Suprapubic skin (tissue), 4 donors: ENCODE measurements at regions not wholly inside any gene's neighbourhood (a gene's known extent, or its start where the extent isn't known, plus 50 kb on each side); places are given as distances from the start of the nearest gene placed in this dataset.

ENCODE experiments used
- DNase-seq, 2 donors: peaks; one replicate each; pipeline ENCODE4 v3.0.0-alpha.2; 2019; ENCODE audit warnings: low spot score in 2 of 2
- H3K27ac ChIP-seq: fragments of 200-600 bp; sonication (generic); one replicate; pipeline ENCODE4 v1.5.1; 2019
- H3K27me3 ChIP-seq: fragments of 200-600 bp; sonication (generic); one replicate; pipeline ENCODE4 v1.5.1; 2019
- H3K36me3 ChIP-seq: fragments of 200-600 bp; sonication (generic); one replicate; pipeline ENCODE4 v1.5.1; 2019
- H3K4me1 ChIP-seq: fragments of 200-600 bp; sonication (generic); one replicate; pipeline ENCODE4 v1.5.1; 2019
- H3K4me3 ChIP-seq: fragments of 200-600 bp; sonication (generic); one replicate; pipeline ENCODE4 v1.5.1; 2019; ENCODE audit warnings: mild to moderate bottlenecking
- H3K9me3 ChIP-seq: fragments of 200-600 bp; sonication (generic); one replicate; pipeline ENCODE4 v1.5.1; 2019
- CTCF ChIP-seq, 2 donors: fragments of 200-600 bp in 1 of 2; fragments of 450-650 bp in 1 of 2; sonication (generic) in 1 of 2; IDR thresholded peaks; one replicate each; pipeline ENCODE4 v1.5.1; 2016 to 2019; ENCODE audit warnings: antibody characterized with exemption in 2 of 2, mild to moderate bottlenecking in 1 of 2, moderate library complexity in 1 of 2
- EP300 ChIP-seq: sonication (generic); formaldehyde crosslinking; IDR thresholded peaks from one replicate; pipeline ENCODE4 v1.6.1; 2017; ENCODE audit warnings: antibody characterized with exemption
- POLR2A ChIP-seq, 2 donors: fragments of 450-650 bp; IDR thresholded peaks; one replicate each; pipeline ENCODE4 v1.6.1; 2017; ENCODE audit warnings: antibody characterized with exemption in 2 of 2, mild to moderate bottlenecking in 2 of 2, moderate library complexity in 2 of 2
- POLR2AphosphoS5 ChIP-seq, 3 donors: sonication (generic); formaldehyde crosslinking; IDR thresholded peaks; one replicate each; pipeline ENCODE4 v1.6.1; 2017; ENCODE audit warnings: antibody characterized with exemption in 3 of 3
- WGBS: methylation state at CpG from one replicate; pipeline ENCODE4 v1.1.5; 2018; 5-methylcytosine and 5-hydroxymethylcytosine counted together

DNA sequence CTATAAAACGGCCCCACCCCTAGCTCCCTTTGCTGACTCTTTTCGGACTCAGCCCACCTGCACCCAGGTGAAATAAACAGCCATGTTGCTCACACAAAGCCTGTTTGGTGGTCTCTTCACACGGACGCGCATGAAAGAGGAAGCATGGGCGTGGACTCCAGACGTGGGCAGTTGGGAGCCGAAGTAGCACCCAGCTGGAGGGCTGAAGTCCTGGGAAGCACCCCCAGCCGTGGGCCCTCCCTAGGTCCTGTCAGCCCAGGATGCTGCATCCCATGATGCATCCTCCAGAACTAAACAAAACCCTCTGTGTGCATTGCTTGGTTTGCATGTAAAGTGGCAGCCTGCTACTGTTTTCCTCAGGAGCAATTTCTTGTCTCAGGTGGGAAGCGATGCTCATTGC lies 62.1 kb upstream of the CFAP46 start:
- H3K9me3 ChIP-seq, result no peaks in the 10 kb centered on the region

GRCh38 chr10:133003188-133003587 lies 60.8 kb upstream of the CFAP46 start:
- Histone ChIP-seq H3K4me1 (no peaks in the 10 kb centered on the region), H3K27me3 (peaks cover 3% of the 10 kb centered on the region), H3K36me3 (no peaks in the 10 kb centered on the region), H3K4me3 (no peak overlapping the region), H3K9me3 (no peaks in the 10 kb centered on the region), H3K27ac (no peak overlapping the region)
- no peak for DNase-seq
- WGBS, result 75% methylated on average over 3 of the region's 3 CpGs
- TF ChIP-seq POLR2AphosphoS5 (IDR thresholded peaks at IDR 0.05) (no peak), POLR2A (IDR thresholded peaks at IDR 0.05) (no peak), EP300 (no peak), CTCF (IDR thresholded peaks at IDR 0.05) (no peak)

More for the DNA sequence above, 62.1 kb upstream of the CFAP46 start:
- Histone ChIP-seq H3K36me3 (no peaks in the 10 kb centered on the region), H3K4me3 (no peak overlapping the region), H3K27ac (no peak overlapping the region), H3K4me1 (peaks cover 10% of the 10 kb centered on the region), H3K27me3 (peaks cover 3% of the 10 kb centered on the region)
- no peak for DNase-seq
- WGBS, result 68% methylated on average over 9 of the region's 10 CpGs
- no peak for TF ChIP-seq EP300
- TF ChIP-seq POLR2A (IDR thresholded peaks at IDR 0.05), result no peak
- TF ChIP-seq POLR2AphosphoS5 (IDR thresholded peaks at IDR 0.05), result no peak
- TF ChIP-seq CTCF (IDR thresholded peaks at IDR 0.05), result no peak

DNA sequence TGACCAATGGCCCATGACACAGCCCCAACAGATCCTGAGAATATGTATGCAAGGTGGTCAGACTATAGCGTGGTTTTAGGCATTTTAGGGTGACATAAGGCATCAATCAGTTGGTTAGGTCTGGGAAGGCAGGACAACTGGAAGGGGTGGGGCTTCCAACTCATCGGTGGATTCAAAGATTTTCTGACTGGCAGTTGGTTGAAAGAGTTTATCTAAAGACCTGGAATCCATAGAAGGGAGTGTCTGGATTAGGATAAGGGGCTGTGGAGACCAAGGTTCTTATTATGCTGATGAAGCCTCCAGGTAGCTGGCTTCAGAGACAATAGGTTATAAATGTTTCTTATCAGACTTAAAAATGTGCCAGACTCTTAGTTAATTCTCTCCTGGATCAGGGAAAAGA lies 60.3 kb upstream of the CFAP46 start:
- no peaks in the 10 kb centered on the region for H3K9me3 ChIP-seq
- 55% methylated on average over 2 of the region's 2 CpGs for WGBS

DNA sequence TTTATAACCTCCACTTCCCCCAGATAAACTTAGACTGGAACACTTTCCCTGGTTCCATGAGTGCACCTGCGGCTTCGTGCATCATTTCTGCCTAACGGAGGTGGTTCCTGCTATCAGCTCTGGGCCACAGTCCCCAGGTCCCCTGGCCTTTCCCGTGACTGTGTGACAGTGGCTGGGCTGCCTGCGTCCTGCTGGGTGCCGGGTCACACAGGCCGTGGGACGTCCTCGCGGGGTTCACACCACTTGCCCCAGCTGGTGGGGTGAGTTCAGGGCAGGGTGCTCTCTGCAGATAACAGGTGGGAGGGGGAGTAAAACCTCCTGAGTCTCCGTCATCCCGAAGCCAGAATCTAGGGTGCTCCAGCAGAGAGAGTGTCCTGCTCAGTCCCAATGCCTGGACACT lies 58.7 kb upstream of the CFAP46 start:
- no peak for DNase-seq
- WGBS, result 91% methylated on average over 12 of the region's 12 CpGs
- Histone ChIP-seq H3K36me3 (no peaks in the 10 kb centered on the region), H3K4me3 (no peak overlapping the region), H3K27ac (no peak overlapping the region), H3K27me3 (peaks cover 4% of the 10 kb centered on the region), H3K4me1 (no peaks in the 10 kb centered on the region), H3K9me3 (no peaks in the 10 kb centered on the region)
- no peak for TF ChIP-seq CTCF (IDR thresholded peaks at IDR 0.05)
- no peak for TF ChIP-seq POLR2AphosphoS5 (IDR thresholded peaks at IDR 0.05)
- no peak for TF ChIP-seq POLR2A (IDR thresholded peaks at IDR 0.05)
- TF ChIP-seq EP300, result no peak

More for the DNA sequence above, 60.3 kb upstream of the CFAP46 start:
- Histone ChIP-seq H3K27me3 (peaks cover 3% of the 10 kb centered on the region), H3K4me1 (no peaks in the 10 kb centered on the region), H3K36me3 (no peaks in the 10 kb centered on the region), H3K4me3 (no peak overlapping the region), H3K27ac (no peak overlapping the region)
- no peak for DNase-seq
- no peak for TF ChIP-seq EP300
- TF ChIP-seq CTCF (IDR thresholded peaks at IDR 0.05), result no peak
- no peak for TF ChIP-seq POLR2AphosphoS5 (IDR thresholded peaks at IDR 0.05)
- no peak for TF ChIP-seq POLR2A (IDR thresholded peaks at IDR 0.05)

GRCh38 chr10:133000648-133001047 lies 58.3 kb upstream of the CFAP46 start:
- H3K4me3 ChIP-seq, result no peak overlapping the region
- H3K4me1 ChIP-seq, result no peaks in the 10 kb centered on the region
- H3K27me3 ChIP-seq, result peaks cover 9% of the 10 kb centered on the region
- WGBS, result 83% methylated on average over 8 of the region's 9 CpGs
- H3K36me3 ChIP-seq, result no peaks in the 10 kb centered on the region
- no peak for DNase-seq
- no peaks in the 10 kb centered on the region for H3K9me3 ChIP-seq
- TF ChIP-seq EP300, result no peak
- no peak for TF ChIP-seq POLR2A (IDR thresholded peaks at IDR 0.05)
- TF ChIP-seq CTCF (IDR thresholded peaks at IDR 0.05), result no peak
- no peak for TF ChIP-seq POLR2AphosphoS5 (IDR thresholded peaks at IDR 0.05)
- no peak overlapping the region for H3K27ac ChIP-seq
